IMR-90 (cell line): ENCODE measurements at regions not wholly inside any gene's neighbourhood (a gene's known extent, or its start where the extent isn't known, plus 50 kb on each side); places are given as distances from the start of the nearest gene placed in this dataset.

Experiments
- ATAC-seq: fragments of 200-7000 bp; cut with Tn5 transposase; 2 replicates; pipeline ENCODE4 v1.9.1; 2020; ENCODE audit warnings: low read depth, mild to moderate bottlenecking, moderate library complexity
- BruUV-seq: library from RNA; stranded (reverse); fragments of 400-500 nt; replicated peaks from 2 replicates; lab custom pipeline; 2021; lab: Mats Ljungman, UMichigan
- CTCF ChIA-PET: fragments of 300-600 bp; formaldehyde crosslinking; extraction: SDS; loops from one replicate; lab custom pipeline; 2021; ENCODE audit warnings: antibody characterized with exemption; lab: Yijun Ruan, JAX
- POLR2A ChIA-PET: fragments of 300-600 bp; sonication (Branson Sonifier 250); formaldehyde crosslinking; loops from one replicate; lab custom pipeline; 2022; ENCODE audit warnings: antibody characterized with exemption; ENCODE audit not compliant: unreplicated experiment; lab: Charles Lee
- DNase-seq: peaks from one replicate; pipeline ENCODE4 v3.0.0; 2013
- H2AFZ ChIP-seq: replicated peaks from 2 replicates; pipeline ENCODE3; 2013; ENCODE audit warnings: low read length, mild to moderate bottlenecking; ENCODE audit not compliant: poor library complexity
- H2AK5ac ChIP-seq: 2 replicates; pipeline ENCODE4 v1.6.1; 2013; ENCODE audit warnings: low read depth, low read length, inconsistent platforms
- H2AK9ac ChIP-seq: replicated peaks from 2 replicates; pipeline ENCODE3; 2013; ENCODE audit warnings: mild to moderate bottlenecking, low read depth, low read length, moderate library complexity; ENCODE audit not compliant: poor library complexity
- H2BK120ac ChIP-seq: 2 replicates; pipeline ENCODE4 v1.6.1; 2013; ENCODE audit warnings: low read depth, low read length, inconsistent platforms
- H2BK15ac ChIP-seq: 3 replicates; pipeline ENCODE4 v1.6.1; 2013; ENCODE audit warnings: low read depth, low read length, inconsistent platforms
- H2BK20ac ChIP-seq: 2 replicates; pipeline ENCODE4 v1.6.1; 2013; ENCODE audit warnings: low read depth, mild to moderate bottlenecking, inconsistent platforms, low read length, moderate library complexity
- H2BK5ac ChIP-seq: 2 replicates; pipeline ENCODE4 v1.6.1; 2013; ENCODE audit warnings: mild to moderate bottlenecking, low read depth, low read length, inconsistent platforms; ENCODE audit not compliant: poor library complexity, severe bottlenecking
- H3K14ac ChIP-seq: replicated peaks from 2 replicates; pipeline ENCODE4 v1.6.1; 2013; ENCODE audit warnings: low read depth, low read length, inconsistent platforms
- H3K18ac ChIP-seq: 2 replicates; pipeline ENCODE4 v1.6.1; 2013; ENCODE audit warnings: low read depth, low read length, control low read depth
- H3K23ac ChIP-seq: 2 replicates; pipeline ENCODE4 v1.6.1; 2013; ENCODE audit warnings: low read depth, low read length, inconsistent platforms
- H3K27ac ChIP-seq: 2 replicates; pipeline ENCODE4 v1.5.1; 2013; ENCODE audit warnings: mild to moderate bottlenecking, control low read depth, low read length; ENCODE audit not compliant: insufficient read depth
- H3K27me3 ChIP-seq: 2 replicates; pipeline ENCODE4 v1.6.1; 2013; ENCODE audit warnings: low read length; ENCODE audit not compliant: control insufficient read depth, insufficient read depth
- H3K36me3 ChIP-seq: 2 replicates; pipeline ENCODE4 v1.6.1; 2013; ENCODE audit warnings: low read length, mixed read lengths; ENCODE audit not compliant: control insufficient read depth, insufficient read depth
- H3K4ac ChIP-seq: 2 replicates; pipeline ENCODE4 v1.6.1; 2013; ENCODE audit warnings: low read depth, low read length, inconsistent platforms
- H3K4me1 ChIP-seq: 2 replicates; pipeline ENCODE4 v1.6.1; 2013; ENCODE audit warnings: low read length, mixed read lengths; ENCODE audit not compliant: control insufficient read depth, insufficient read depth
- H3K4me2 ChIP-seq: 2 replicates; pipeline ENCODE4 v1.6.1; 2013; ENCODE audit warnings: low read depth, mild to moderate bottlenecking, control low read depth, low read length, moderate library complexity
- H3K4me3 ChIP-seq: 2 replicates; pipeline ENCODE4 v1.5.1; 2013; ENCODE audit warnings: low read depth, mild to moderate bottlenecking, control low read depth, low read length, moderate library complexity; ENCODE audit not compliant: insufficient read depth
- H3K56ac ChIP-seq: 2 replicates; pipeline ENCODE4 v1.6.1; 2013; ENCODE audit warnings: low read length, inconsistent platforms; ENCODE audit not compliant: insufficient read depth; ENCODE audit errors: extremely low read depth
- H3K79me1 ChIP-seq, 2 experiments: 2 replicates each; pipeline ENCODE4 v1.6.1; 2013; ENCODE audit warnings: low read length in 2 of 2, inconsistent platforms in 1 of 2, low read depth in 1 of 2
- H3K9ac ChIP-seq: 2 replicates; pipeline ENCODE4 v1.6.1; 2013; ENCODE audit warnings: low read depth, low read length, control low read depth
- H3K9me1 ChIP-seq: 2 replicates; pipeline ENCODE4 v1.6.1; 2013; ENCODE audit warnings: low read length, inconsistent platforms; ENCODE audit not compliant: insufficient read depth
- H3K9me3 ChIP-seq: 2 replicates; pipeline ENCODE4 v1.6.1; 2013; ENCODE audit warnings: low read length; ENCODE audit not compliant: control insufficient read depth, insufficient read depth
- H4K20me1 ChIP-seq: 2 replicates; pipeline ENCODE4 v1.6.1; 2013; ENCODE audit warnings: low read length, inconsistent platforms; ENCODE audit not compliant: insufficient read depth
- H4K5ac ChIP-seq: 2 replicates; pipeline ENCODE4 v1.6.1; 2013; ENCODE audit warnings: mild to moderate bottlenecking, low read depth, low read length, control low read depth
- H4K8ac ChIP-seq, 2 experiments: 2 replicates each; pipeline ENCODE4 v1.6.1; 2013; ENCODE audit warnings: low read depth in 2 of 2, low read length in 2 of 2, control low read depth in 1 of 2, inconsistent platforms in 1 of 2
- H4K91ac ChIP-seq: 2 replicates; pipeline ENCODE4 v1.6.1; 2013; ENCODE audit warnings: low read depth, low read length, inconsistent platforms; ENCODE audit not compliant: insufficient read depth
- CTCF ChIP-seq: conservative IDR thresholded peaks from 2 replicates; pipeline ENCODE4 v1.5.1; 2012; ENCODE audit warnings: mild to moderate bottlenecking, low read depth, low read length, improper control_type of control experiment
- FOS ChIP-seq: fragments of 150-350 bp; IDR thresholded peaks from 2 replicates; pipeline ENCODE4 v1.6.1; 2016; ENCODE audit warnings: low read depth, low read length
- MAFK ChIP-seq: IDR thresholded peaks from 2 replicates; pipeline ENCODE4 v1.6.1; 2012; ENCODE audit warnings: low read depth, low read length, improper control_type of control experiment
- RFX5 ChIP-seq: IDR thresholded peaks from 2 replicates; pipeline ENCODE4 v1.8.0; 2012; ENCODE audit warnings: low read depth, mild to moderate bottlenecking, low read length, moderate library complexity
- SMC3 ChIP-seq: fragments of 150-350 bp; IDR thresholded peaks from 2 replicates; pipeline ENCODE4 v1.6.1; 2016; ENCODE audit warnings: low read depth, mild to moderate bottlenecking, antibody characterized with exemption, low read length, moderate library complexity
- WGBS, 2 experiments: methylation state at CpG; one replicate each; pipeline versions ENCODE4 v1.1.5 to v1.1.7; 2013; ENCODE audit warnings: missing lambda C conversion rate in 2 of 2; ENCODE audit not compliant: insufficient read length in 1 of 2; ENCODE audit errors: extremely low coverage in 2 of 2; 5-methylcytosine and 5-hydroxymethylcytosine counted together
- dilution Hi-C: fragments of 300-500 bp; cut with HindIII; formaldehyde crosslinking; loops from one replicate; pipeline ENCODE4 v1.14.3; 2018; ENCODE audit warnings: low sequenced_read_pairs; ENCODE audit not compliant: unreplicated experiment
- in situ Hi-C: fragments of 300-500 bp; cut with MboI; formaldehyde crosslinking; loops from 3 replicates; pipeline ENCODE4 v1.14.3; 2019; ENCODE audit warnings: low sequenced_read_pairs, inconsistent platforms, mixed read lengths
- intact Hi-C: fragments of 100-400 bp; cut with micrococcal nuclease; formaldehyde crosslinking; loops from 2 replicates; pipeline ENCODE4 v1.10.0; 2022

GRCh38 chr9:3087697-3088096 lies 243.8 kb upstream of the PUM3 start:
- no peak overlapping the region for H3K4ac ChIP-seq
- TF ChIP-seq MAFK, result no peak
- TF ChIP-seq CTCF, result no peak
- no peak for TF ChIP-seq FOS
- TF ChIP-seq SMC3, result no peak
- TF ChIP-seq RFX5, result no peak
- no peaks in the 10 kb centered on the region for H3K79me1 ChIP-seq
- WGBS, 2 experiments, result no CpG with 5 or more reads among the region's 4 CpGs
- no peak overlapping the region for H3K23ac ChIP-seq
- no peak overlapping the region for H3K4me2 ChIP-seq
- no peak overlapping the region for H4K5ac ChIP-seq
- no peak overlapping the region for H3K9ac ChIP-seq
- no peaks in the 10 kb centered on the region for H3K9me3 ChIP-seq
- no peak overlapping the region for H3K18ac ChIP-seq
- no TSS peak for BruUV-seq
- H2BK5ac ChIP-seq, result no peak overlapping the region
- ATAC-seq (no peak), DNase-seq (no peak)
- H3K4me1 ChIP-seq, result no peaks in the 10 kb centered on the region
- H3K56ac ChIP-seq, result no peak overlapping the region
- CTCF ChIA-PET, result no interaction called here
- H2AK9ac ChIP-seq, result no peak overlapping the region
- no peak overlapping the region for H3K27ac ChIP-seq
- dilution Hi-C loops, result no loop called here
- H2BK15ac ChIP-seq, result no peak overlapping the region
- POLR2A ChIA-PET, result no interaction called here
- H3K36me3 ChIP-seq, result no peaks in the 10 kb centered on the region
- no peak overlapping the region for H2AK5ac ChIP-seq
- H4K20me1 ChIP-seq, result no peaks in the 10 kb centered on the region
- H4K8ac ChIP-seq, result no peak overlapping the region
- intact Hi-C loops, result no loop called here
- H2BK20ac ChIP-seq, result no peak overlapping the region
- in situ Hi-C loops, result no loop called here
- H3K14ac ChIP-seq, result no peak overlapping the region
- H2AFZ ChIP-seq, result no peak overlapping the region
- H3K27me3 ChIP-seq, result no peaks in the 10 kb centered on the region
- H4K91ac ChIP-seq, result no peak overlapping the region
- H3K4me3 ChIP-seq, result no peak overlapping the region
- no peaks in the 10 kb centered on the region for H3K9me1 ChIP-seq
- H2BK120ac ChIP-seq, result no peak overlapping the region
